ENCODE measurements at regions not wholly inside any gene's neighbourhood (a gene's known extent, or its start where the extent isn't known, plus 50 kb on each side); places are given as distances from the start of the nearest gene placed in this dataset.

DNA sequence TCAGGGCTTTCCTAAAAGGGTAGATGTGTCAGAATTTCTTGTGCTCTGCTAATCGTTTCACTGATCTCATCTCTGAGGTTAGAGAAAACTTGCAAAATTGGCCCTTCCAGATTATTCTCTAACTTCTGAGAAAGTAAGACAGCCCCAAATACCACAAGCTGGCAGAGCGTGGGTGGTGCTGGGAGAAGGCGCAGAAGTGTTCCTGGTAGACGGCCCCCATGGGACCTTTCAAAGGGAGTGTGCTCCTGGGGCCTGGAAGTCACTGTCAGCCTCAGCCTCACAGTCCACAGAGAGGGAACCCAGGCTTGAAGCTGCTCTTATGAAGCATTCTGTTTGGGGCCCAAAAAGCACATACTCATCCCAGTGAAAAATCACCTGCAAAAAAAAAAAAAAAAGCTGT lies 86.5 kb upstream of the PFN2 start:
- TF ChIP-seq, protein P1, sequence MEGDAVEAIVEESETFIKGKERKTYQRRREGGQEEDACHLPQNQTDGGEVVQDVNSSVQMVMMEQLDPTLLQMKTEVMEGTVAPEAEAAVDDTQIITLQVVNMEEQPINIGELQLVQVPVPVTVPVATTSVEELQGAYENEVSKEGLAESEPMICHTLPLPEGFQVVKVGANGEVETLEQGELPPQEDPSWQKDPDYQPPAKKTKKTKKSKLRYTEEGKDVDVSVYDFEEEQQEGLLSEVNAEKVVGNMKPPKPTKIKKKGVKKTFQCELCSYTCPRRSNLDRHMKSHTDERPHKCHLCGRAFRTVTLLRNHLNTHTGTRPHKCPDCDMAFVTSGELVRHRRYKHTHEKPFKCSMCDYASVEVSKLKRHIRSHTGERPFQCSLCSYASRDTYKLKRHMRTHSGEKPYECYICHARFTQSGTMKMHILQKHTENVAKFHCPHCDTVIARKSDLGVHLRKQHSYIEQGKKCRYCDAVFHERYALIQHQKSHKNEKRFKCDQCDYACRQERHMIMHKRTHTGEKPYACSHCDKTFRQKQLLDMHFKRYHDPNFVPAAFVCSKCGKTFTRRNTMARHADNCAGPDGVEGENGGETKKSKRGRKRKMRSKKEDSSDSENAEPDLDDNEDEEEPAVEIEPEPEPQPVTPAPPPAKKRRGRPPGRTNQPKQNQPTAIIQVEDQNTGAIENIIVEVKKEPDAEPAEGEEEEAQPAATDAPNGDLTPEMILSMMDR (optimal IDR thresholded peaks at IDR 0.05 in 1 of 3, IDR thresholded peaks at IDR 0.05 in 1 of 3, conservative IDR thresholded peaks at IDR 0.05 in 1 of 3; ENCODE audit: extremely low read depth in 1 of 3, insufficient read depth in 2 of 3, low read length in 3 of 3) = no peak
- TF ChIP-seq EZH2 (IDR thresholded peaks at IDR 0.05; ENCODE audit: low read length) = no peak
